ENCODE measurements at regions not wholly inside any gene's neighbourhood (a gene's known extent, or its start where the extent isn't known, plus 50 kb on each side); places are given as distances from the start of the nearest gene placed in this dataset.
A peak's percentile ranks its signal among the peaks of the same experiment; 100 is the strongest.

GRCh38 chr15:69652751-69653305, 200.2 kb downstream of the RPLP1 start:
- TF ChIP-seq RAD21 (IDR thresholded peaks at IDR 0.05) (peak in 1 of 2 donors; percentile 21), GABPA (IDR thresholded peaks at IDR 0.05 in 1 of 2, conservative IDR thresholded peaks at IDR 0.05 in 1 of 2) (no peak)
- Histone ChIP-seq H3K9me3 (ENCODE audit: control insufficient read depth in 4 of 4, low read length in 3 of 4) (no peaks in the 10 kb centered on the region), H3K36me3 (ENCODE audit: control insufficient read depth in 4 of 4, insufficient read depth in 3 of 4, low read depth in 1 of 4, low read length in 3 of 4) (peaks cover 0 to 4% (median 0%) of the 10 kb centered on the region in 4 donors), H3K27ac (ENCODE audit: low read depth in 1 of 2, low read length in 2 of 2) (no peak overlapping the region), H3K9ac (ENCODE audit: low read depth in 1 of 2, low read length in 2 of 2) (no peak overlapping the region), H3K4me1 (ENCODE audit: control insufficient read depth in 4 of 4, insufficient read depth in 4 of 4, low read length in 3 of 4) (no peaks in the 10 kb centered on the region), H3K4me3 (ENCODE audit: low read depth in 1 of 3, low read length in 3 of 3) (no peak overlapping the region), H3K27me3 (ENCODE audit: control insufficient read depth in 4 of 4, insufficient read depth in 4 of 4, low read length in 3 of 4) (peaks cover 0 to 3% (median 0%) of the 10 kb centered on the region in 4 donors)
- DNase-seq (ENCODE audit: low spot score), result no peak
- WGBS, result 93% methylated on average over 5 of the region's 5 CpGs

GRCh38 chr15:69653306-69653705, 200.7 kb downstream of the RPLP1 start:
- peaks cover 0 to 3% (median 0%) of the 10 kb centered on the region in 4 donors for H3K27me3 ChIP-seq (ENCODE audit: control insufficient read depth in 4 of 4, insufficient read depth in 4 of 4, low read length in 3 of 4)
- H3K9me3 ChIP-seq (ENCODE audit: control insufficient read depth in 4 of 4, low read length in 3 of 4), result no peaks in the 10 kb centered on the region
- no peak for DNase-seq (ENCODE audit: low spot score)
- TF ChIP-seq GABPA (IDR thresholded peaks at IDR 0.05 in 1 of 2, conservative IDR thresholded peaks at IDR 0.05 in 1 of 2) (no peak), ATF3 (IDR thresholded peaks at IDR 0.05) (no peak), EGR1 (IDR thresholded peaks at IDR 0.05; ENCODE audit: low read depth in 2 of 2) (no peak), TAF1 (conservative IDR thresholded peaks at IDR 0.05) (no peak), JUND (IDR thresholded peaks at IDR 0.05) (no peak), ZBTB33 (IDR thresholded peaks at IDR 0.05) (no peak), HNF4A (conservative IDR thresholded peaks at IDR 0.05) (no peak), YY1 (IDR thresholded peaks at IDR 0.05) (no peak), RXRA (IDR thresholded peaks at IDR 0.05) (no peak), FOXA1 (IDR thresholded peaks at IDR 0.05) (no peak), SP1 (IDR thresholded peaks at IDR 0.05) (no peak), RAD21 (IDR thresholded peaks at IDR 0.05) (no peak)
- WGBS, result 90% methylated on average over 1 of the region's 1 CpG
- no peaks in the 10 kb centered on the region for H3K4me1 ChIP-seq (ENCODE audit: control insufficient read depth in 4 of 4, insufficient read depth in 4 of 4, low read length in 3 of 4)
- no peak overlapping the region for H3K27ac ChIP-seq (ENCODE audit: low read depth in 1 of 2, low read length in 2 of 2)
- no peak overlapping the region for H3K4me3 ChIP-seq (ENCODE audit: low read depth in 1 of 3, low read length in 3 of 3)
- H3K9ac ChIP-seq (ENCODE audit: low read depth in 1 of 2, low read length in 2 of 2), result no peak overlapping the region
- H3K36me3 ChIP-seq (ENCODE audit: control insufficient read depth in 4 of 4, insufficient read depth in 3 of 4, low read depth in 1 of 4, low read length in 3 of 4), result peaks cover 0 to 4% (median 0%) of the 10 kb centered on the region in 4 donors

- no peak overlapping the region for H3K9ac ChIP-seq (ENCODE audit: low read depth in 1 of 2, low read length in 2 of 2)
- DNase-seq (ENCODE audit: low spot score), result no peak
- H3K27ac ChIP-seq (ENCODE audit: low read depth in 1 of 2, low read length in 2 of 2), result no peak overlapping the region
- no peaks in the 10 kb centered on the region for H3K9me3 ChIP-seq (ENCODE audit: control insufficient read depth in 4 of 4, low read length in 3 of 4)
- H3K4me1 ChIP-seq (ENCODE audit: control insufficient read depth in 4 of 4, insufficient read depth in 4 of 4, low read length in 3 of 4), result no peaks in the 10 kb centered on the region
- H3K4me3 ChIP-seq (ENCODE audit: low read depth in 1 of 3, low read length in 3 of 3), result no peak overlapping the region
- peaks cover 0 to 4% (median 0%) of the 10 kb centered on the region in 4 donors for H3K36me3 ChIP-seq (ENCODE audit: control insufficient read depth in 4 of 4, insufficient read depth in 3 of 4, low read depth in 1 of 4, low read length in 3 of 4)
- TF ChIP-seq YY1 (IDR thresholded peaks at IDR 0.05) (no peak), FOXA1 (IDR thresholded peaks at IDR 0.05) (no peak), MAX (IDR thresholded peaks at IDR 0.05) (no peak), SP1 (IDR thresholded peaks at IDR 0.05) (no peak), ZBTB33 (IDR thresholded peaks at IDR 0.05) (no peak), REST (IDR thresholded peaks at IDR 0.05) (no peak), RAD21 (IDR thresholded peaks at IDR 0.05) (no peak), JUND (IDR thresholded peaks at IDR 0.05) (no peak), GABPA (IDR thresholded peaks at IDR 0.05 in 1 of 2, conservative IDR thresholded peaks at IDR 0.05 in 1 of 2) (no peak), NR2F2 (IDR thresholded peaks at IDR 0.05) (no peak)
- WGBS, result 94% methylated on average over 2 of the region's 2 CpGs
- peaks cover 0 to 3% (median 0%) of the 10 kb centered on the region in 4 donors for H3K27me3 ChIP-seq (ENCODE audit: control insufficient read depth in 4 of 4, insufficient read depth in 4 of 4, low read length in 3 of 4)
These were observed 201.2 kb downstream of the RPLP1 start for GRCh38 chr15:69653846-69654245.

All from liver (tissue), 7 donors.